ENCODE measurements at regions not wholly inside any gene's neighbourhood (a gene's known extent, or its start where the extent isn't known, plus 50 kb on each side); places are given as distances from the start of the nearest gene placed in this dataset.

GRCh38 chr3:148389916-148390315, 307.8 kb upstream of the AGTR1 start:
- Histone ChIP-seq H4K20me1 (ENCODE audit: control insufficient read depth, insufficient read depth, low read depth, low read length) (no peaks in the 10 kb centered on the region), H3K27me3 (ENCODE audit: control insufficient read depth, low read length) (no peaks in the 10 kb centered on the region), H3K36me3 (ENCODE audit: control insufficient read depth, low read length) (no peaks in the 10 kb centered on the region), H3K9me3 (ENCODE audit: control insufficient read depth, insufficient read depth, low read length) (no peaks in the 10 kb centered on the region), H3K4me3 (ENCODE audit: low read length) (no peak overlapping the region), H3K4me1 (ENCODE audit: control insufficient read depth, low read length) (no peaks in the 10 kb centered on the region), H3K9me2 (replicated peaks; ENCODE audit: control insufficient read depth, low read length) (no peaks in the 10 kb centered on the region), H3K4me2 (ENCODE audit: low read length) (no peak overlapping the region), H3K27ac (ENCODE audit: low read depth, low read length) (no peak overlapping the region), H3F3A (ENCODE audit: control insufficient read depth, insufficient read depth) (no peaks in the 10 kb centered on the region), H3K79me2 (ENCODE audit: control insufficient read depth, low read length) (no peaks in the 10 kb centered on the region)
- no peak for TF ChIP-seq EZH2phosphoT487 (IDR thresholded peaks at IDR 0.05; ENCODE audit: borderline replicate concordance, low read length)
- no peak for TF ChIP-seq CTCF (IDR thresholded peaks at IDR 0.05; ENCODE audit: low read depth, low read length, poor library complexity, severe bottlenecking)

- H3F3A ChIP-seq (ENCODE audit: control insufficient read depth, insufficient read depth): no peaks in the 10 kb centered on the region
- H4K20me1 ChIP-seq (ENCODE audit: control insufficient read depth, insufficient read depth, low read depth, low read length): no peaks in the 10 kb centered on the region
- no peak overlapping the region for H3K4me2 ChIP-seq (ENCODE audit: low read length)
- H3K4me1 ChIP-seq (ENCODE audit: control insufficient read depth, low read length): no peaks in the 10 kb centered on the region
- no peak overlapping the region for H3K4me3 ChIP-seq (ENCODE audit: low read length)
- no peaks in the 10 kb centered on the region for H3K79me2 ChIP-seq (ENCODE audit: control insufficient read depth, low read length)
- no peaks in the 10 kb centered on the region for H3K9me3 ChIP-seq (ENCODE audit: control insufficient read depth, insufficient read depth, low read length)
- TF ChIP-seq CTCF (IDR thresholded peaks at IDR 0.05; ENCODE audit: low read depth, low read length, poor library complexity, severe bottlenecking) (no peak), EZH2phosphoT487 (IDR thresholded peaks at IDR 0.05; ENCODE audit: borderline replicate concordance, low read length) (no peak)
- no peaks in the 10 kb centered on the region for H3K36me3 ChIP-seq (ENCODE audit: control insufficient read depth, low read length)
- H3K27me3 ChIP-seq (ENCODE audit: control insufficient read depth, low read length): no peaks in the 10 kb centered on the region
- no peaks in the 10 kb centered on the region for H3K9me2 ChIP-seq (replicated peaks; ENCODE audit: control insufficient read depth, low read length)
- H3K27ac ChIP-seq (ENCODE audit: low read depth, low read length): no peak overlapping the region
Observed at GRCh38 chr3:148395821-148396220, 301.9 kb upstream of the AGTR1 start.

- H3F3A ChIP-seq (ENCODE audit: control insufficient read depth, insufficient read depth): no peaks in the 10 kb centered on the region
- H3K79me2 ChIP-seq (ENCODE audit: control insufficient read depth, low read length): no peaks in the 10 kb centered on the region
- H4K20me1 ChIP-seq (ENCODE audit: control insufficient read depth, insufficient read depth, low read depth, low read length): no peaks in the 10 kb centered on the region
- H3K27ac ChIP-seq (ENCODE audit: low read depth, low read length): no peak overlapping the region
- no peak overlapping the region for H3K4me3 ChIP-seq (ENCODE audit: low read length)
- H3K36me3 ChIP-seq (ENCODE audit: control insufficient read depth, low read length): no peaks in the 10 kb centered on the region
- TF ChIP-seq EZH2phosphoT487 (IDR thresholded peaks at IDR 0.05; ENCODE audit: borderline replicate concordance, low read length) (no peak), CTCF (IDR thresholded peaks at IDR 0.05; ENCODE audit: low read depth, low read length, poor library complexity, severe bottlenecking) (no peak)
- H3K9me2 ChIP-seq (replicated peaks; ENCODE audit: control insufficient read depth, low read length): no peaks in the 10 kb centered on the region
- no peaks in the 10 kb centered on the region for H3K9me3 ChIP-seq (ENCODE audit: control insufficient read depth, insufficient read depth, low read length)
- H3K27me3 ChIP-seq (ENCODE audit: control insufficient read depth, low read length): no peaks in the 10 kb centered on the region
- no peak overlapping the region for H3K4me2 ChIP-seq (ENCODE audit: low read length)
- H3K4me1 ChIP-seq (ENCODE audit: control insufficient read depth, low read length): no peaks in the 10 kb centered on the region
Observed at GRCh38 chr3:148400754-148401153, 296.9 kb upstream of the AGTR1 start.

- Histone ChIP-seq H3K27ac (ENCODE audit: low read depth, low read length) (no peak overlapping the region), H3K4me1 (ENCODE audit: control insufficient read depth, low read length) (no peaks in the 10 kb centered on the region), H3F3A (ENCODE audit: control insufficient read depth, insufficient read depth) (no peaks in the 10 kb centered on the region), H3K9me2 (replicated peaks; ENCODE audit: control insufficient read depth, low read length) (no peaks in the 10 kb centered on the region), H3K79me2 (ENCODE audit: control insufficient read depth, low read length) (no peaks in the 10 kb centered on the region), H3K4me3 (ENCODE audit: low read length) (no peak overlapping the region), H3K4me2 (ENCODE audit: low read length) (no peak overlapping the region), H4K20me1 (ENCODE audit: control insufficient read depth, insufficient read depth, low read depth, low read length) (no peaks in the 10 kb centered on the region), H3K36me3 (ENCODE audit: control insufficient read depth, low read length) (no peaks in the 10 kb centered on the region), H3K27me3 (ENCODE audit: control insufficient read depth, low read length) (no peaks in the 10 kb centered on the region), H3K9me3 (ENCODE audit: control insufficient read depth, insufficient read depth, low read length) (peaks cover 3% of the 10 kb centered on the region; the same call in 1 of the 2 replicates)
- TF ChIP-seq CTCF (IDR thresholded peaks at IDR 0.05; ENCODE audit: low read depth, low read length, poor library complexity, severe bottlenecking): no peak
- no peak for TF ChIP-seq EZH2phosphoT487 (IDR thresholded peaks at IDR 0.05; ENCODE audit: borderline replicate concordance, low read length)
Observed at GRCh38 chr3:148408667-148409066, 289.0 kb upstream of the AGTR1 start.
